PC-3 (cell line): ENCODE measurements at regions not wholly inside any gene's neighbourhood (a gene's known extent, or its start where the extent isn't known, plus 50 kb on each side); places are given as distances from the start of the nearest gene placed in this dataset.
"Not testable (repeated sequence)": the region's sequence is repeated elsewhere in the genome, so short reads cannot be mapped to it uniquely, and the experiment has no call there.

ENCODE experiments used
- ATAC-seq: fragments of 200-7000 bp; cut with Tn5 transposase; 2 replicates; pipeline ENCODE4 v1.9.1; 2020; ENCODE audit warnings: mild to moderate bottlenecking, moderate library complexity
- BruUV-seq: library from RNA; stranded (reverse); fragments of 400-500 nt; replicated peaks from 2 replicates; lab custom pipeline; 2021; lab: Mats Ljungman, UMichigan
- CTCF ChIA-PET: fragments of 300-600 bp; sonication (Branson Sonifier 250); formaldehyde crosslinking; loops from one replicate; lab custom pipeline; 2022; ENCODE audit warnings: antibody characterized with exemption; lab: Charles Lee
- POLR2A ChIA-PET: fragments of 300-600 bp; sonication (Branson Sonifier 250); formaldehyde crosslinking; loops from one replicate; lab custom pipeline; 2022; ENCODE audit warnings: antibody characterized with exemption; ENCODE audit not compliant: unreplicated experiment; lab: Charles Lee
- DNase-seq: peaks from one replicate; pipeline ENCODE4 v3.0.0-alpha.2; 2015
- H2AFZ ChIP-seq: fragments of 300-600 bp; sonication (generic); 2 replicates; pipeline ENCODE4 v1.6.0; 2016; ENCODE audit warnings: antibody characterized with exemption, low read length
- H3F3A ChIP-seq: fragments of 300-600 bp; sonication (generic); one replicate; pipeline ENCODE4 v1.6.0; 2017; ENCODE audit warnings: antibody characterized with exemption, low read length, control low read depth, mild to moderate bottlenecking; ENCODE audit not compliant: unreplicated experiment
- H3K27ac ChIP-seq: fragments of 300-600 bp; sonication (generic); 2 replicates; pipeline ENCODE4 v1.5.1; 2016; ENCODE audit warnings: mild to moderate bottlenecking, low read length
- H3K27me3 ChIP-seq: fragments of 300-600 bp; sonication (generic); 2 replicates; pipeline ENCODE4 v1.6.1; 2016; ENCODE audit warnings: low read length, mixed read lengths
- H3K36me3 ChIP-seq: fragments of 300-600 bp; sonication (generic); 2 replicates; pipeline ENCODE4 v1.6.1; 2016; ENCODE audit warnings: low read depth, mixed run types, low read length, mixed read lengths
- H3K4me1 ChIP-seq: fragments of 300-600 bp; sonication (generic); 2 replicates; pipeline ENCODE4 v1.5.1; 2016; ENCODE audit warnings: low read length; ENCODE audit not compliant: insufficient read depth
- H3K4me2 ChIP-seq: fragments of 300-600 bp; sonication (generic); 2 replicates; pipeline ENCODE4 v1.6.0; 2016; ENCODE audit warnings: low read length
- H3K4me3 ChIP-seq: fragments of 300-600 bp; sonication (generic); 2 replicates; pipeline ENCODE4 v1.5.1; 2016; ENCODE audit warnings: mild to moderate bottlenecking, low read length, mixed read lengths
- H3K79me2 ChIP-seq: fragments of 300-600 bp; sonication (generic); 2 replicates; pipeline ENCODE4 v1.6.1; 2017; ENCODE audit warnings: low read length, mixed read lengths
- H3K9ac ChIP-seq: fragments of 300-600 bp; sonication (generic); 2 replicates; pipeline ENCODE4 v1.6.0; 2016; ENCODE audit warnings: mild to moderate bottlenecking, low read length
- H3K9me2 ChIP-seq: fragments of 300-600 bp; sonication (generic); replicated peaks from 2 replicates; pipeline ENCODE4 v1.6.1; 2016; ENCODE audit warnings: mixed run types, low read length, mixed read lengths
- H3K9me3 ChIP-seq: fragments of 300-600 bp; sonication (generic); 2 replicates; pipeline ENCODE4 v1.6.1; 2016; ENCODE audit warnings: low read length, mixed read lengths
- H4K20me1 ChIP-seq: fragments of 300-600 bp; sonication (generic); 2 replicates; pipeline ENCODE4 v1.6.1; 2016; ENCODE audit warnings: low read length, mixed read lengths
- CTCF ChIP-seq: fragments of 300-600 bp; sonication (generic); conservative IDR thresholded peaks from 2 replicates; pipeline ENCODE4 v1.5.1; 2017; ENCODE audit warnings: antibody characterized with exemption, low read depth, mild to moderate bottlenecking, low read length
- EZH2 ChIP-seq: fragments of 300-600 bp; sonication (generic); IDR thresholded peaks from one replicate; pipeline ENCODE4 v1.6.1; 2017; ENCODE audit warnings: antibody characterized with exemption, mild to moderate bottlenecking, low read length; ENCODE audit not compliant: unreplicated experiment
- EZH2phosphoT487 ChIP-seq: fragments of 300-600 bp; sonication (generic); IDR thresholded peaks from 2 replicates; pipeline ENCODE4 v1.6.1; 2018; ENCODE audit warnings: mild to moderate bottlenecking, antibody characterized with exemption, low read length, borderline replicate concordance
- intact Hi-C: fragments of 100-400 bp; cut with micrococcal nuclease; formaldehyde crosslinking; loops from 2 replicates; pipeline ENCODE4 v1.9.0; 2023

GRCh38 chr7:153072806-153073205 is 313.3 kb downstream of the ACTR3B start:
- Histone ChIP-seq H3K4me1 (no peaks in the 10 kb centered on the region), H3K4me3 (no peak overlapping the region), H3K36me3 (no peaks in the 10 kb centered on the region), H3K27me3 (no peaks in the 10 kb centered on the region), H3K4me2 (no peak overlapping the region), H3K27ac (no peak overlapping the region), H3K79me2 (no peaks in the 10 kb centered on the region), H3K9me2 (no peaks in the 10 kb centered on the region), H2AFZ (no peak overlapping the region), H3F3A (no peaks in the 10 kb centered on the region), H3K9me3 (no peaks in the 10 kb centered on the region), H3K9ac (no peak overlapping the region), H4K20me1 (no peaks in the 10 kb centered on the region)
- CTCF ChIA-PET, result no interaction called here
- DNase-seq (no peak), ATAC-seq (no peak)
- intact Hi-C loops, result no loop called here
- TF ChIP-seq EZH2 (no peak), CTCF (no peak), EZH2phosphoT487 (no peak)
- no TSS peak for BruUV-seq
- POLR2A ChIA-PET, result no interaction called here

- H3K4me3 ChIP-seq, H4K20me1 ChIP-seq, POLR2A ChIA-PET, H3K27me3 ChIP-seq, BruUV-seq, H2AFZ ChIP-seq, H3K9ac ChIP-seq, H3F3A ChIP-seq, H3K79me2 ChIP-seq, H3K4me1 ChIP-seq, H3K27ac ChIP-seq, ATAC-seq, H3K9me2 ChIP-seq, intact Hi-C loops, H3K36me3 ChIP-seq, H3K9me3 ChIP-seq, DNase-seq, H3K4me2 ChIP-seq, CTCF ChIA-PET: not testable (repeated sequence)
Observed at GRCh38 chr7:153076289-153076688, 316.7 kb downstream of the ACTR3B start.

- H3K9me2 ChIP-seq, result no peaks in the 10 kb centered on the region
- no peaks in the 10 kb centered on the region for H3K4me1 ChIP-seq
- DNase-seq (no peak), ATAC-seq (no peak)
- ChIA-PET CTCF (no interaction called here), POLR2A (no interaction called here)
- intact Hi-C loops, result no loop called here
- no peaks in the 10 kb centered on the region for H3K79me2 ChIP-seq
- H4K20me1 ChIP-seq, result no peaks in the 10 kb centered on the region
- no peaks in the 10 kb centered on the region for H3K36me3 ChIP-seq
- H3K9me3 ChIP-seq, result no peaks in the 10 kb centered on the region
- H3K9ac ChIP-seq, result no peak overlapping the region
- H3K27me3 ChIP-seq, result peaks cover 23% of the 10 kb centered on the region
- TF ChIP-seq CTCF (no peak), EZH2 (no peak), EZH2phosphoT487 (no peak)
- no peak overlapping the region for H2AFZ ChIP-seq
- no TSS peak for BruUV-seq
- no peak overlapping the region for H3K27ac ChIP-seq
- H3F3A ChIP-seq, result no peaks in the 10 kb centered on the region
- no peak overlapping the region for H3K4me3 ChIP-seq
- H3K4me2 ChIP-seq, result no peak overlapping the region
Observed at GRCh38 chr7:153081496-153081895, 321.9 kb downstream of the ACTR3B start.
